ENCODE measurements at regions not wholly inside any gene's neighbourhood (a gene's known extent, or its start where the extent isn't known, plus 50 kb on each side); places are given as distances from the start of the nearest gene placed in this dataset.

DNA sequence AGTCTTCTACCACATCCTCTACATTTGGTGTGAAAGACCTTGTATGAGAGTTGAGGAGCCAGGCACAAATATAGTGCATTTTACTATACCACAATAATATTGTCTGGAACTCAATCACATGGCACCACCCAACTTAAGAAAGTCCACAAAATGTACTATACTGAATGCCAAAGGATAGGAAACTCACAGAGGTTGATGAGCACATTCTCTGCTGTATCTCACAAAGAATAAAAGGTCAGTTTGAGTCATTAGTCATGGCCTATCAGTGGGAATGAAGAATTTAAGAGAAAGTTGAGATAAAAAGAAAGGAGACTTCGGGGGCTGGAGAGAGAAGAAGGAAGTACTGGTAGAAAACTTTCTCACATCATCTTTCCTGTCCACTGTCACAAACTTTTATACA lies 134.3 kb downstream of the RDH14 start:
- no peak for DNase-seq (ENCODE audit: low spot score)
- ChIA-PET POLR2A (ENCODE audit: low non-redundant PET) (no interaction called here), CTCF (no interaction called here)
- TF ChIP-seq, protein P1, sequence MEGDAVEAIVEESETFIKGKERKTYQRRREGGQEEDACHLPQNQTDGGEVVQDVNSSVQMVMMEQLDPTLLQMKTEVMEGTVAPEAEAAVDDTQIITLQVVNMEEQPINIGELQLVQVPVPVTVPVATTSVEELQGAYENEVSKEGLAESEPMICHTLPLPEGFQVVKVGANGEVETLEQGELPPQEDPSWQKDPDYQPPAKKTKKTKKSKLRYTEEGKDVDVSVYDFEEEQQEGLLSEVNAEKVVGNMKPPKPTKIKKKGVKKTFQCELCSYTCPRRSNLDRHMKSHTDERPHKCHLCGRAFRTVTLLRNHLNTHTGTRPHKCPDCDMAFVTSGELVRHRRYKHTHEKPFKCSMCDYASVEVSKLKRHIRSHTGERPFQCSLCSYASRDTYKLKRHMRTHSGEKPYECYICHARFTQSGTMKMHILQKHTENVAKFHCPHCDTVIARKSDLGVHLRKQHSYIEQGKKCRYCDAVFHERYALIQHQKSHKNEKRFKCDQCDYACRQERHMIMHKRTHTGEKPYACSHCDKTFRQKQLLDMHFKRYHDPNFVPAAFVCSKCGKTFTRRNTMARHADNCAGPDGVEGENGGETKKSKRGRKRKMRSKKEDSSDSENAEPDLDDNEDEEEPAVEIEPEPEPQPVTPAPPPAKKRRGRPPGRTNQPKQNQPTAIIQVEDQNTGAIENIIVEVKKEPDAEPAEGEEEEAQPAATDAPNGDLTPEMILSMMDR (conservative IDR thresholded peaks at IDR 0.05; ENCODE audit: low read depth), result no peak
- H3K27ac ChIP-seq, result no peak overlapping the region

DNA sequence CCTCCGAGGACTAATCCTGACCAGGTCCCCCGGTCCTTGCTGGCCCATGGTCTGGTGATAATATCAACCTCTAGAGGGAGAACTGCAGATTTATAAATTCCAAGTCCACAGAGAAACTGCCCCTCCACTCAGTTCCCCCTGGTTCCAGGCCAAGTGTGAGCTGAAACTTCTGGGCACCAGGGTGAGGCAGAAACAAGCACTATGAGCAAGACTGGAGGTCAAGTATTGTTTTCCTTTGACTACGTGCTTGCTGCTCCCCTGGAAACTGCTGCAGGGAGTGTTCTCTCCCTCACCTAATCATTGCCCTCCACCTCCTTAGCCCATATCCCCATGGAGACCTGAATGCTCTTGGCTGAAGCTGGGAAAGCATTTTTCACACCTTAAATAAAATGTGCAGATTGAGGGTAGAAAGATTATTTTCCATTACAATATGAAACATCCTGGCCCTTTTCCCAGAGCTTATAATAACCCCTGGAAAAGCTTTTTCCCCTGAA lies 135.2 kb downstream of the RDH14 start:
- ChIA-PET POLR2A (ENCODE audit: low non-redundant PET) (no interaction called here), CTCF (interaction anchor here (0.6 kb wide), 1 partner anchor 300 kb away, joined by 3 read pairs; no protein-coding TSS in a partner anchor)
- H3K27ac ChIP-seq, result no peak overlapping the region
- TF ChIP-seq, protein P1 (conservative IDR thresholded peaks at IDR 0.05; ENCODE audit: low read depth), result no peak
- no peak for DNase-seq (ENCODE audit: low spot score)

DNA sequence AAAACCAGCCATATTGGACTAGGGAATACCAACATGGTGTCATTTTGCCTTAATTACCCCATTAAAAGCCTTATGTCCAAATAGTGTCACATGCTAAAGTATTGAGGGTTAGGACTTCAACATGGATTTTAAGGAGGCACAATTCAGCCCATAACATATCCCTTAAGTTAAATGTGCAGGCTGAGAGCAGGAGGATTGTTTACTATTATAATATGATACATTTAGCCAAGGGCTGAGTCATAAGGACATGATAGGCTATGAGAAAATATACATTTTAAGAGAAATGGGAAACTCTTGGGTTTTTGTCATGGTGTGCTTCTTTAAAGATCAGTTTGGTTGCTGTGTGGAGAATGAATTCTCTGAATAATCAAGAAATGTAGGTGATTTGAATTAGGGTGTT lies 136.8 kb downstream of the RDH14 start:
- ChIA-PET CTCF (no interaction called here), POLR2A (ENCODE audit: low non-redundant PET) (no interaction called here)
- no peak overlapping the region for H3K27ac ChIP-seq
- TF ChIP-seq, protein P1 (conservative IDR thresholded peaks at IDR 0.05; ENCODE audit: low read depth), result no peak
- no peak for DNase-seq (ENCODE audit: low spot score)

DNA sequence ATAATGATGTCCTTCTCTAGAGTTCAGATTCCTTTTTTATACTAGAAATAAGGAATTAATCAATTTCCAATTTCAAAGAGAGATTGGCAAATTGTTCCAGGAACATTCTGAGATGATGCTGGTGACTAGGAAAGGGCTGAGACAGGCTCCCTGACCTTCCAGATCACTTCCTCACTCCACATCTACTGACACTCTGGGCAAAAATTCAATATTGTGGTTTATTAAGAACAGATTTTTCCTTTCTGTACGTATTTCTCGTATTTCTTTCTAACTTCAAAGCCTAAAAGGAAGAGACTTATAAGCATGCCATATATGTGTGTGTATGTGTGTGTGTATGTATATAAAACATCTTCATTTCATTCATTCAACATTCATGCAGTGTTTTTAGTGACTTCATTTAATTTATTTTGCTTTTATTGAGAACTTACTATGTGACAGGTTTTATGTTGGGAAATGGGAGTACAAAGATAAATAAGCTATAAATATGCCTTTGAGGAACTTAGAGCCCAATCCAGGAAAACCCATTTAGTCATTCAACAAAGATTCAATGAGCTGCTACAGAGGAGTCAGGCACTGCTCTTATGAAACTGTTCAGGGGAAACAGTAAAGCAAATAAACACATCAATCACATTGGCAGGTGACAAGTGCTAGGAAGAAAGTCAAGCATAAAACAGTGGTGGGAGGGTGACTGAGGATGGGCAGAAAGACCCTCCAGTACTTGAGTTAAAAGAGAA lies 137.9 kb downstream of the RDH14 start:
- H3K27ac ChIP-seq, result no peak overlapping the region
- DNase-seq (ENCODE audit: low spot score), result no peak
- ChIA-PET POLR2A (ENCODE audit: low non-redundant PET) (no interaction called here), CTCF (no interaction called here)
- TF ChIP-seq, protein P1 (conservative IDR thresholded peaks at IDR 0.05; ENCODE audit: low read depth), result no peak

DNA sequence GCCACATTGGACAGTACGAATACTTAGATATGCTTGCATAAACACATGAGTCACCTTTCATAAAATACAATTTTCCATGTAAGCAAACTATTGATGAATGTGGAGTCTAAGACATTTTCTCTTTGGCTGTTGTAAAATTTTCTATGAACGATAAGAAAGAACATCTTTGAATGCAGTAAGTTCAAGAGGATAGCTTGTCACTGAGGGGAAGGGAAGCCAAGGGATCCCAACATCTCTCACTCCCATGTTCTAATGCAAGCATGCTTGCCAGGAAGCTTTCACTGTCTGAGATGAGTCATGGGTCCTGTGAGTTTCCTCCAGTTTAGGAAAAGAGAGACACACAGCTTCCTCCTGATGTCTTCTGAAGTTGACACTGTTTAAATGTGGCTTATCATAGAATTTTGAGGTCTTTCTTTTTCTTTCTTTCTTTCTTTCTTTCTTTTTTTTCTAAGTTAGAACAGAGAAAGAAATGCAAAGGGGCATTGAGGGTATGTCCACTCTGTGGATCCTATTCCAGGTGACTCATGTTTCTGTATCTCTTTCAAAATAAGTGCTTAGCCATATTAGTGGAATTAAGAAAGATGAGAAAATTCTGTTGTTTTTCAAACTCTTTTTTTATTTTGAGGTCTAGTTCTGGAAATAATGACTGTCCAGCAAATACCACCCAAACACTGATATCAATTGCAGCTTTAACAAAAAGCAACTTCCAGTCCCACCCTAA lies 146.6 kb downstream of the RDH14 start:
- H3K27ac ChIP-seq, result no peak overlapping the region
- TF ChIP-seq, protein P1 (conservative IDR thresholded peaks at IDR 0.05; ENCODE audit: low read depth), result no peak
- ChIA-PET POLR2A (ENCODE audit: low non-redundant PET) (no interaction called here), CTCF (interaction anchor here (0.6 to 1.0 kb wide), 3 partner anchors 400 to 1081 kb away, joined by 3 to 7 read pairs (median 4); no protein-coding TSS in a partner anchor)
- peak; percentile 68 for DNase-seq (ENCODE audit: low spot score)

DNA sequence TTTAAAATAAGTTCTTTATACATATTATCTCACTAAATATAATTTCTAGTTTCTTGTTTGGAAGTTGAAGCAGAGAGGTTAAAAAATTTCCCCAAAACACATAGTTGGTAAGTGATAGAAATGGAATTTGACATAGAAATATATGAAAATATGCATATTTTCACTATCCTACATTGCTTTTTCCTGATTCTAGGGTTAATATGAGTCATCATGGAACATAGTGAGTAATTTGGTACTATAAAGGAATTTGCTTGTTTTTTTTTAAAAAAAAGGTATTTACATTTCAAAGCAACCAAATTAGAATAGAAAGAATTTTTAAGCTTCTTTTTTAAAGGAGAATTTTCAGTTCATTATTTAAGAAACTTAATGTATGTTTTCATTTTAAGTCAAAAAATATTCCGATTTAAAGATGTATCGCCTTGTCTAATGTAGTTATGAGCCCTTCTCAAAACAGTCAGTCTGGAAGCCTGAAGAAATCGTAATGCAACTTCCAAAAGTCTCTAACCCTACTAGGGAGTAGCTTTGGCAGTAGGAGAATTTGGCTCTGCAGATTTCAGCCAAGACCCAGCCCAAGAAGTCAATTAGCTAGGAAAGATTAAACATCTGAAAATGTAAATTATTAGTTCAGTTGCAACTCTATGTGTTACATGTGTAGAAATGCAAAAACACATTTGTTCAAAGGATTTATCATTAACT lies 147.3 kb downstream of the RDH14 start:
- POLR2A ChIA-PET (ENCODE audit: low non-redundant PET), result no interaction called here
- no peak overlapping the region for H3K27ac ChIP-seq
- CTCF ChIA-PET, result interaction anchor here (0.6 kb wide), 4 partner anchors 24 to 1081 kb away, joined by 3 to 4 read pairs (median 4); no protein-coding TSS in a partner anchor
- TF ChIP-seq, protein P1 (conservative IDR thresholded peaks at IDR 0.05; ENCODE audit: low read depth), result no peak
- DNase-seq (ENCODE audit: low spot score), result peak; percentile 35
